Choroid plexus epithelial cell (primary cell): ENCODE measurements at regions not wholly inside any gene's neighbourhood (a gene's known extent, or its start where the extent isn't known, plus 50 kb on each side); places are given as distances from the start of the nearest gene placed in this dataset.
A peak's percentile ranks its signal among the peaks of the same experiment; 100 is the strongest.

Experiments
- DNase-seq: peaks from one replicate; pipeline ENCODE4 v3.0.0-alpha.2; 2010; ENCODE audit warnings: low read depth
- H3K4me3 ChIP-seq: 2 replicates; pipeline ENCODE4 v1.5.1; 2011; ENCODE audit warnings: low read depth, mild to moderate bottlenecking, control low read depth, low read length, moderate library complexity
- TF ChIP-seq, protein P1 (sequence below): conservative IDR thresholded peaks from 2 replicates; pipeline ENCODE4 v1.5.1; 2011; ENCODE audit warnings: low read depth, mild to moderate bottlenecking, control low read depth, inconsistent platforms, low read length, moderate library complexity

DNA sequence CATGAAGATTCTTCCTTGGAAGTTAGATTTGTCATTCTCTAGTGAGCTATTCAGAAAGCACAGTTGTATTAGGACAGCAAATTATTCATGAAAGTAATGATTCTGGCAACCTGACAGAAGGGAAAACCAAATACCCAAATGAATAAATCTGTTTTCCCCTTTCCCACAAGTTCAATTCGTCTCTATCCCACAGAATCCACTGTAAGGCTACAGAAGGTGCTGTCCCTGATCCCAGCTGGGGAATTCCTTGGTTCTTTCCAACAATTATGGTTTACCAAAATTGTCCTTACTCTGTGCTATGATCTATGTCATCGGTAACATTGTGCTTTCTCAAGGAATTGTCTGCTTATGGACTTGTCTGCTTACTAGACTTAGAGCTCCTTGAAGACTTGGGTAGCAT is 104.2 kb downstream of the FASLG start:
- TF ChIP-seq, protein P1, sequence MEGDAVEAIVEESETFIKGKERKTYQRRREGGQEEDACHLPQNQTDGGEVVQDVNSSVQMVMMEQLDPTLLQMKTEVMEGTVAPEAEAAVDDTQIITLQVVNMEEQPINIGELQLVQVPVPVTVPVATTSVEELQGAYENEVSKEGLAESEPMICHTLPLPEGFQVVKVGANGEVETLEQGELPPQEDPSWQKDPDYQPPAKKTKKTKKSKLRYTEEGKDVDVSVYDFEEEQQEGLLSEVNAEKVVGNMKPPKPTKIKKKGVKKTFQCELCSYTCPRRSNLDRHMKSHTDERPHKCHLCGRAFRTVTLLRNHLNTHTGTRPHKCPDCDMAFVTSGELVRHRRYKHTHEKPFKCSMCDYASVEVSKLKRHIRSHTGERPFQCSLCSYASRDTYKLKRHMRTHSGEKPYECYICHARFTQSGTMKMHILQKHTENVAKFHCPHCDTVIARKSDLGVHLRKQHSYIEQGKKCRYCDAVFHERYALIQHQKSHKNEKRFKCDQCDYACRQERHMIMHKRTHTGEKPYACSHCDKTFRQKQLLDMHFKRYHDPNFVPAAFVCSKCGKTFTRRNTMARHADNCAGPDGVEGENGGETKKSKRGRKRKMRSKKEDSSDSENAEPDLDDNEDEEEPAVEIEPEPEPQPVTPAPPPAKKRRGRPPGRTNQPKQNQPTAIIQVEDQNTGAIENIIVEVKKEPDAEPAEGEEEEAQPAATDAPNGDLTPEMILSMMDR: no peak
- DNase-seq: no peak
- no peak overlapping the region for H3K4me3 ChIP-seq

DNA sequence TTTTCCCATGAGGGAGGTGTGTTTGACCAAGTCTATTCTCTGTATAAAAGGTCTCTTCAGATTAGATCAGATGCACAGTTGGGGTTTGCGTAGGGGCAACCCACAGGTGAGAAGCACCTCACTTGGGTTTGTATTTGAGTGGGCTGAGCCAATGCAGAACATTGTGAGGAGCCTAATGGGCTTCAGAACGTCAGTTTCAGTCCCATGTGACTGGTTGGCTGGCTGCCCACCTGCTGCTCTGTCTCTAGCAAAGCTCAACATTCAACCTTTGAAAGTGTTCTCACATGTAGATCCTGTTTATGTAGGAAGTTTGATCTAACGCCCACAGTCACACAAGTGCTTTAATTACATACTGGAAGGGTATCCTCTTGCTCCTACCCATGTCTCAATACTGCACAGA is 105.5 kb downstream of the FASLG start:
- peak; percentile 60 for DNase-seq
- no peak overlapping the region for H3K4me3 ChIP-seq
- TF ChIP-seq, protein P1: no peak

DNA sequence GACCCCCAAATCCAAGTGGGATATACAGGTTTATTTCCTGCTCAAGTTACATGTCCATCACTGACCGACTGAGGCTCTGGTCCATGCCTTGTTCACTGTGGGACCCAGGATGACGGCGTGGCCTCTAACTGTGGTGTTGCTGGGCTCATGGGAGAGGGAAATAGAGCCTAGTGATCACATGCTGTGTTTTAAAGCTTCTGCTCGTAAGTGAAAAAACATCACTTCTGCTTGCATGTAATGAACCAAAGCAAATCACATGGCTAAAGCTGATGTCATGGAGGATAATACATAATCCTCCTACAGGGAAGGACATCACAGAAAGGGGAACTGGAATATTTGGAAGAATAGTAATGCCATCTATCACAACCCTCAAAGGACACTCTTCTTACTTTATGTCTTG is 107.6 kb downstream of the FASLG start:
- TF ChIP-seq, protein P1: no peak
- DNase-seq: no peak

DNA sequence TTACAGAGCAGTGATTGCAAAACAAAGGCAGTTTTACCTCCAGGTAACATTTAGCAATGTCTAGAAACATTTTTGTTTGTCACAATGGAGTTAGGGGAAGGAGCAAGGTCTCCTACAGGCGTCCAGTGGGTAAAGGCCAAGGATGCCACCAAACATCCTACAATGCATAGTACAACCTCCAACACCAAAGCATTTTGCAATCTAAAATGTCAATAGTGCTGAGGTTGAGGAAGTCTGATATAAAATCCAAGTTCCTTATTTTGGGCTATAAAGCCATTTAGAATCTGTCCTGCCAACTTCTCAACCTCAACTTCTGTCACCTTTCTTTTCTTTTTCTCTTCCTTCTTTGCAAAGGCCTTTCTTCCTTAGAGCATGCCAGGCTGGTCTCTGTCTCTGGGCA is 111.2 kb downstream of the FASLG start:
- TF ChIP-seq, protein P1: no peak
- no peak for DNase-seq
- H3K4me3 ChIP-seq: no peak overlapping the region

More for the DNA sequence above, 107.6 kb downstream of the FASLG start:
- H3K4me3 ChIP-seq: no peak overlapping the region

DNA sequence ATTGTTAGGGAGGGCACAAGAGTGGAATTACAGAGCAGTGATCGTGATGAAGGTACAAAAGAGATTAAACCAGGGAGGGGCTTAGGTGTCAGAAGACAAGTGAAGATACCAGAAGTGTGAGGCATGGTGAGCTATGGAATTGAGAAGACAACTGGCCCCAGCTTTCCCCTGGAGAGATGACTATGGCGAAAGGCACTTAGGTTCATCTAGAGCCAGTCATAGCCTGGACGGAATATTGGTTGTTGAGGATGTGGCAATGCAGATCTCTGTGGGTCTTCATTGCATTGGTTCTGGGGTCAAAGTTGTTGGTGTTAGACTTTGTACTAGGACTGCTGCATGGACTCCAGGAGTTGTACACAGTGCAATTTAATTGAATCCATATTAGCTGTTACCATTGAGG is 115.7 kb downstream of the FASLG start:
- no peak overlapping the region for H3K4me3 ChIP-seq
- no peak for DNase-seq
- TF ChIP-seq, protein P1: no peak

DNA sequence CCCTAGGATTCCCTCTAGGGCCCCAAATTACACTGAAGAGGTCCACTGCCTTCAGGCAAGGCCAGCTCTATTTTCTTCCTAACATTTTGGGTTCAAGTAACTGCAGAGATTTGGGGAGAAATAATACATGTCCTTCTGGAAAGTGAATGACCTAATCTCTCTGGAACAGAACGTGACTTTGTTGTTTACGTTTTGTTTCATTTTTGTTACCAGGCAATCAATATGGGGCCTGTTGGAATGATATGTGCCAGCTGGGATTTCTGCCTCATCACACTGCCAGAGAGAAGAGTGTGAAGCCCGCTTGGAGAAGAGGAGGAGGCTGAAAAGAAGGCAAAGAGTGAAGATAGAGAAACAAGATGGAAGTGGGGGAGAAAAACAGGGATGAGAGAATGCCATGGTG is 116.7 kb downstream of the FASLG start:
- H3K4me3 ChIP-seq: no peak overlapping the region
- peak; percentile 39 for DNase-seq
- TF ChIP-seq, protein P1: no peak

DNA sequence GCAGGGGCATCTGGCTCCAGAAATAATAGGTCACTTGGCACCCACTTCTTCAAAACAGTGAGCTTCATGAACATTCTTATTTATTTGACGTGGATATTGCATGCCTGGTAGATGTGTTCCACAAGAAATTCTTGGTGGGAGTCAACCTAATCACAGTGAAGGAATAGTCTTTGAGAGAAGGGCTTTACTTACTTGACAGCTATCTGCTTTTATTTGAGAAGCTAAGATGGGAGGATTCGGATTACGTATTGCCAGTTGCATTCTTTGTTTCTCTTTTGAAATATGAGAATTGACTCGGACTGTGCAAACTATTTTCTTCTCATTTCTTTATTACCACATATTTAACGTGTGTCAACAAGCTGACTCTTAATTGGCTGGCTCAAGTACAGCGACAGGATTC is 117.2 kb downstream of the FASLG start:
- peak; percentile 35 for DNase-seq
- no peak overlapping the region for H3K4me3 ChIP-seq
- TF ChIP-seq, protein P1: no peak
